Tibial nerve (tissue), 4 donors: ENCODE measurements at regions not wholly inside any gene's neighbourhood (a gene's known extent, or its start where the extent isn't known, plus 50 kb on each side); places are given as distances from the start of the nearest gene placed in this dataset.

ENCODE experiments used
- EP300 ChIP-seq, 2 donors: sonication (generic); formaldehyde crosslinking; IDR thresholded peaks; one replicate each; pipeline ENCODE4 v1.6.1; 2017; ENCODE audit warnings: antibody characterized with exemption in 2 of 2, mild to moderate bottlenecking in 1 of 2
- POLR2A ChIP-seq, 2 donors: fragments of 450-650 bp; IDR thresholded peaks; one replicate each; pipeline ENCODE4 v1.6.1; 2017; ENCODE audit warnings: antibody characterized with exemption in 2 of 2, mild to moderate bottlenecking in 2 of 2, moderate library complexity in 2 of 2
- TF ChIP-seq, protein P1 (sequence below), 5 experiments: fragments of 200-600 bp in 3 of 5; fragments of 450-650 bp in 2 of 5; sonication (generic) in 3 of 5; IDR thresholded peaks; one replicate each; pipeline ENCODE4 v1.5.1; 2016 to 2019; ENCODE audit warnings: antibody characterized with exemption in 5 of 5, mild to moderate bottlenecking in 3 of 5, moderate library complexity in 2 of 5

DNA sequence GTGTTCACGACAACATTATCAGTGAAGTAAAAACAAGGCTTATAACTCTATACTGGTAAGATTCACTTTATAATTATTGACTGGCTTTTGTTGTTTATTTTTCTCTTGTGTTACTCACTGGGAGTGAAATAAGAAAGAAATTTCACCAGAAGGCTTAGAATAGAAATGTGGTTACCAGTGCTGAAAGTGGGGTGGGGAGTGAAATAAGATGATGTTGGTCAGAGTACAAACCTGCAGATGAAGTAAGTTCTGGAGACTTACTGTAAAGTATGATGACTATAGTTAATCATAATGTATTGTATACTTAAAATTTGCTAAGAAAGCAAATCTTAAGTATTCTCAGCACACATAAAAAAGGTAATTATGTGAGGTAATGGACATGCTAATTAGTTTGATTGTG, 198.4 kb downstream of the KLHL28 start:
- TF ChIP-seq, protein P1, sequence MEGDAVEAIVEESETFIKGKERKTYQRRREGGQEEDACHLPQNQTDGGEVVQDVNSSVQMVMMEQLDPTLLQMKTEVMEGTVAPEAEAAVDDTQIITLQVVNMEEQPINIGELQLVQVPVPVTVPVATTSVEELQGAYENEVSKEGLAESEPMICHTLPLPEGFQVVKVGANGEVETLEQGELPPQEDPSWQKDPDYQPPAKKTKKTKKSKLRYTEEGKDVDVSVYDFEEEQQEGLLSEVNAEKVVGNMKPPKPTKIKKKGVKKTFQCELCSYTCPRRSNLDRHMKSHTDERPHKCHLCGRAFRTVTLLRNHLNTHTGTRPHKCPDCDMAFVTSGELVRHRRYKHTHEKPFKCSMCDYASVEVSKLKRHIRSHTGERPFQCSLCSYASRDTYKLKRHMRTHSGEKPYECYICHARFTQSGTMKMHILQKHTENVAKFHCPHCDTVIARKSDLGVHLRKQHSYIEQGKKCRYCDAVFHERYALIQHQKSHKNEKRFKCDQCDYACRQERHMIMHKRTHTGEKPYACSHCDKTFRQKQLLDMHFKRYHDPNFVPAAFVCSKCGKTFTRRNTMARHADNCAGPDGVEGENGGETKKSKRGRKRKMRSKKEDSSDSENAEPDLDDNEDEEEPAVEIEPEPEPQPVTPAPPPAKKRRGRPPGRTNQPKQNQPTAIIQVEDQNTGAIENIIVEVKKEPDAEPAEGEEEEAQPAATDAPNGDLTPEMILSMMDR (IDR thresholded peaks at IDR 0.05) = no peak
- TF ChIP-seq POLR2A (IDR thresholded peaks at IDR 0.05) = no peak
- TF ChIP-seq EP300 (IDR thresholded peaks at IDR 0.05) = no peak
